ENCODE measurements at regions not wholly inside any gene's neighbourhood (a gene's known extent, or its start where the extent isn't known, plus 50 kb on each side); places are given as distances from the start of the nearest gene placed in this dataset.
"Not testable (repeated sequence)": the region's sequence is repeated elsewhere in the genome, so short reads cannot be mapped to it uniquely, and the experiment has no call there.

GRCh38 chr4:189129044-189129694, 811.5 kb upstream of the FRG1 start:
- no peak for DNase-seq

DNA sequence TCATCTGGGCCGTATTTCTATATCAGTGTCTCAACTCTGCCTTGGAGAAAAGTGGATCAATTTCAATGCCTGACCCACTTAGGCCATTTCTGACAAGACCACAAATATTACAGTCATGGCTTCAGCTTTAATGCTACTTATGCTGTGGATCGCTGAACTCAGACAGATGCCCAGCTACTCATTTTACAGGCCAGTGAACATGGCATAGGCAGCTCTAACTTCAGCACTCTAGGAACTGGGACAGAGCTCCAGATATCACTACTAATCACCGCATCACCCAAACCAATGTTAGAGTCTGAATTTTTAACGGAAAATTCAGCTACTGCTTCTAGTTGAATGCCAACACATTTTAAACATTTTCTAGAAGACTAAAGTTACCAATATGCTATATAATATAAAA, 809.6 kb upstream of the FRG1 start:
- no peak for DNase-seq

DNA sequence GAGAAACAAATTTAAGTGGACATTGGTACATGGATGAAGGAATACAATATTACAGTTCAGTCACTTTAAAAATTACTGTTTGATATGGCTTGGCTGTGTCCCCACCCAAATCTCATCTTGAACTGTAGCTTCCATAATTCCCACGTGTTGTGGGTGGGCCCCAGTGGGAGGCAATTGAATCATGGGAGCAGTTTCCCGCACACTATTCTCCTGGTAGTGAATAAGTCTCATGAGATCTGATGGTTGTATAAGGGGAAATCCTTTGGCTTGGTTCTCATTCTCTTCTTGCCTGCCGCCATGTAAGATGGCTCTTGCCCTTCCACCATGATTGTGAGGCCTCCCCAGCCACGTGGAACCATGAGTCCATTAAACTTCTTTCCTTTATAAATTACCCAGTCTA, 804.2 kb upstream of the FRG1 start:
- no peak for DNase-seq

- DNase-seq = no peak
Measured at GRCh38 chr4:189143263-189143952, 797.3 kb upstream of the FRG1 start.

DNA sequence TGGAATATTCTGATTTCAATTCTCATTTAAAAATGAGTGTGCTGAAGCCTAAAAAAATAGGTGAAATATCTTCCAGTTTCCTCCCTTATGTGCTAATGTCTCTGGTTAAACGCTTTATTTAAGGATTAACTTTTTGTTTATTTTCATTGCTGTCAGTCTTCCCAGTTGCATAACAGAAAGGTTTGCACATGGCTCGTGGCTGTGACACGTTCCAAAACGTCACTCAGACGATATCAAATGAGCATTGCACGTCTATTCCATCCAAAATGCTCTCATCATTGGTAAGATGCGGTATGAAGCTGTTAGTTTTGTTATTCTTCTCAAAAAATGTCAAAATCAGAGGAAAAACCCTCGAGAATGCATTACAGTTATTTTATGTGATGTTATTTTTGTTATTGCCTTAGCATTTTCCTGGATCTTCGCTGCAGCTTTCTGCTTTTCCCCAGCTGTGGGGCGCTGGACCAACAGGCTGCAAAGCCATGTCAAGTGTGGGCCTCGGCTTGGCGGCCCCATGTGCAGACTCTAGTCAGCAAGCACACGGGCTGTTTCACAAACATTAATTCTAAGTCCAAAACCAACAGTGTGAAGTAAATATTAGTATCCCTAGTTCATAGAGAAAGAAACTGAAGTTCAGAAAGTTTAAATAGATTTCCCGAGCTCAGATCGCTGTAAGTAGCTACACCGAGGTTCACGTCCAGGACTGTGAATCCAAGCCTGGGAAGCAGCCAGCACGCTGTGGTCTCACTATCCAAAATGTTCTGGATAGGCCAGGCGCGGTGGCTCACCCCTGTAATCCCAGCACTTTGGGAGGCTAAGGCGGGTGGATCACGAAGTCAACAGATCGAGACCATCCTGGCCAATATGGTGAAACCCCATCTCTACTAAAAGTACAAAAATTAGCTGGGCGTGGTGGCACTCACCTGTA, 793.4 kb upstream of the FRG1 start:
- DNase-seq = no peak

DNA sequence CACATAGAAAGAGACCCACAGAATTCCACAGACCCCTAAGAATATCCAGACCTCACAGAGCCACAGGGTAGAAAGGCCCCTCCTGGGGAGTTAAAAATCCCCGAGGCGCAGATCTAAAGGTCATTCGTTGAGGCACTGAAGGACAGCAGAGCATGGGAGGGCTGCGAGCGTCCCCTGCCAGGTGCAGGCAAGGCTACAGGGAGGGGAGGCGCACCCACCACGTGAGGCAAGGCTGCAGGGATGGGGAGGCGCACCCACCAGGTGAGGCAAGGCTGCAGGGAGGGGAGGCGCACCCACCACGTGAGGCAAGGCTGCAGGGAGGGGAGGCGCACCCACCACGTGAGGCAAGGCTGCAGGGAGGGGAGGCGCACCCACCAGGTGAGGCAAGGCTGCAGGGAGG, 785.6 kb upstream of the FRG1 start:
- not testable (repeated sequence) for DNase-seq

DNA sequence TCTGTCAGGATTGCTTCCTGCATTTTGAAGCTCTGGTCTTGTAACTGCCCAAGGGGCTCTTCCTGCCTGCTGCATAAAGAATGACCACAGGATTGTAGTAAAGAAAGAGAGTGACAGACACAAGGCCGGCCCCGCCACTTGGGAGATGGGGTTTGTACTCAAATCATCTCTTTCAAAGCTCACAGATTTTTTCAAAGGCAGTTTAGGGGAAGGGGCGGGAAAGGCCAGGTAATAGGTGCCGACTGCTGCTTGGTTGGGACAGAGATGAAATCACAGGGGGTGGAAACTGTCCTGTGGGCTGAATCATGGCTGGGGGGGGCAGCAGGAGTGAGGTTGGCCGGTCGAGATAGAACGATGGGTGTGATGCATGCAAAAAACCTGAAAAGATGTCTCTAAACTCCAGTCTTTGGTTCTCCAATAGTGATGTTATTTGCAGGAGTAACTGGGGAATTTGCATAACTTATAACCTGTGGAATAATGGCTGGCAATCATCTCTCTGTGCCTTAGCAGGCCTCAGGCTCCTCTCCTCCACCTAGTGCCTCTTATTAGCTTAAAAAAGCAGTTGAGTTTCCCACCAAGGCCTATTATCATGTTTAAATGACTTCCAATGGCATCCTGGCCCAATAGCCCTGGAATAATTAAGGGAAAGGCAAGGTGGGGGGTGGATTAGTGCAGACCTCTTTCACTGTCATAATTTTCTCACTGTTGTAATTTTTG, 778.4 kb upstream of the FRG1 start:
- no peak for DNase-seq

DNA sequence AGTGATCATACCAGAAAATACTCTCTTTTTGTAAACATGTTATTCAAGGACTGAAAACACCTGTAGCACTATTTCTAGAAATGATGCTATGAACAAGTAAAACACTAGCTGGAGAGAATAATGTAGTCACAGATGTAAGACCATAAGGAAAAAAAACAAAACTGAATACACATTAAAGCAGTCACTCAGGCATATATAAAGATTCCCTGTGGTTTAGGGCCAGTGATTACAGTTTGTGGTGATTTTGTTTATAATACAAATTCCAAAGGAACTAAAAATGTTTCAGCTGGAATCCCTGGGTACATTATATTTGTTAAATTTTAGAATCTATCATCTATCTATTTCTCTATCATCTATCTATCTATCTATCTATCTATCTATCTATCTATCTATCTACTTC, 777.8 kb upstream of the FRG1 start:
- no peak for DNase-seq

DNA sequence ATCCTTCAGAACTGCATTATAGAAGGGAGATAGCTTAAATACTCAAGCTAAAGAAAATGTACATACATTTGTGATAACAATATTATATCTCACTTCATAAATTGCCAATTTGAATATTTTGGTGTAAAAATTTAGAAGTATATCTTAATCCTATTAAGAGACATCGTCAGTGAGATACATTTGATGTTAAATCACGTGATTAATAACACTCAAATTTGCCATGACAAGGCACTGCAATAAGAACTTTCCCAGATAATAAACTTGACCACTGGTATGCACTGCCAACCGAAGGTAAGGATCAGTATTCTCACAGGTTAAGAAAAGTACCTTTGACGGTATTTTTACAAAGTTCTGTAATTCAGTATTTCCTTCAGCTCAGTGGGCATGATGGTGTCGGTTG, 764.7 kb upstream of the FRG1 start:
- DNase-seq = no peak

GRCh38 chr4:189177130-189177529, 763.5 kb upstream of the FRG1 start:
- no peak for DNase-seq

- DNase-seq = no peak
Measured at GRCh38 chr4:189178125-189178746, 762.4 kb upstream of the FRG1 start.

DNA sequence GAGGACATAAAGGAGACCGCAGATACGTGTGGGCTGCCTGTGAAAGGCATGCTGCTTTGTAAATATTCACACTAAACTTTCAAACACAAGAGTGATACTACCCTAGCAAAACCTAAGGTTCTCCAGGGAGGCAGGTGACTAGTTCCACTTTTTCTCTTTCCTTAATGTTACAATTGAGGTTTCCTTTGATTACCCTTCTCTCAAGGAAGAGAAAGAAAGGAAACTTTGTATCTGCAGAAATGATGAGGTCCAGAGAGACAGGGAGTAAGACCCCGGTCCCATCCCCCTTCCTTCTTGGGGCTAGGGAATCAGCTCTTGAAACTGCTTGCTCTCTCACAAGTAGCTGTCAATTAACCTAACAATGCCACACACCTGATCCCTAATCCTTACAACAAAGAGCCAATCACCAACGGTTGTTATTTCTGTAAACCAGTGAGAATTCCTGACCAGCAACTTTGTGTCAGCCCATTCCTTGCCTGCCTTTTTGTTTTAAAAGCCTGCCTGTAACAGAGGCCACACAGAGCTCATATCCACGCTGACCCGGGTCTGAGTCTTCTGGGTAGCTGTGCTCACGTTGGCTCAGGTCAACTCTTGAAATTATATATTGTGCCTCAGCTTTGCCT, 754.8 kb upstream of the FRG1 start:
- no peak for DNase-seq

DNA sequence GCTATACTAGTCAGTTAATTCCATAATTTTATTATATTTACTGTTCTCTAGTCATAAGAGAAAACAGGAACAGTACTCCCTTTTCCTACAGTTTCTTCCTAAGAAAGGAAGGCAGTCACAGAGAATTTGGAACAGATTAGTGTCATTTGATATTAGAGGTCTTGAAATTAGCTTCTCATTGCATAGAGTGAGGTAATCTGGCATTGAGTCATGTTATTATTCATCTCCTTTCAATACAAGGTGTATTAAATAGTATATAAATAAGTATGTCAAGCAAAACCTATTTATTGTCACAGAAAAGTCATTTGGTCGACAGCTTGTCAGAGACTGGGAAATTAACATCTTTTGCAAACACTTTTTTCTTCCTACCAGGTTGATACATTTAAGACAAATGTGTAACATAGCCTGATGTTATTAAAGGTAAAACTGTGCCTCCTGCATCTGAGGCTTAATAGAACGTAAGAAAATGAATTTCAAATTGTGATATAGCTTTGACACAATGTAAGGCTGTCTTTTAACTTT, 753.1 kb upstream of the FRG1 start:
- no peak for DNase-seq

GRCh38 chr4:189198624-189199023, 742.0 kb upstream of the FRG1 start:
- DNase-seq = no peak

DNA sequence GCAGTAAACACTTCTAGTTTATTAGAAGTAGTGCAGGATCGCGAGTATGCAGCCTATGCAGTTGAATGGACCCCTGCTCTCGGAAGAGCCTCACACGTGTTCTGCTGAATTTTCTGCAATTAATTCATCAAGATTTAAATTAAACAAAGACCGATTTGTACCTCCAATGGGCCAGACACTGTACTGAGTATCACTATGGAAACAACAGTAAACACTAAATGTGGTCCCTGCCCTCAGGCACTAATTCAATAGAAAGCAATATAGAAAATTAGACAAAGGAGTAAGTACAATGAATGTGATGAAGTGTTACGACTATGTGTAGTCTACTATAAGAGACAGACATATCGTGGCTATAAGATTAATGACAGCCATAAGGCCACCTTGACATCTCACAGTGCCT, 740.3 kb upstream of the FRG1 start:
- DNase-seq = no peak

GRCh38 chr4:189202182-189202868, 738.3 kb upstream of the FRG1 start:
- no peak for DNase-seq

- no peak for DNase-seq
Measured at GRCh38 chr4:189202869-189203271, 737.8 kb upstream of the FRG1 start.

DNA sequence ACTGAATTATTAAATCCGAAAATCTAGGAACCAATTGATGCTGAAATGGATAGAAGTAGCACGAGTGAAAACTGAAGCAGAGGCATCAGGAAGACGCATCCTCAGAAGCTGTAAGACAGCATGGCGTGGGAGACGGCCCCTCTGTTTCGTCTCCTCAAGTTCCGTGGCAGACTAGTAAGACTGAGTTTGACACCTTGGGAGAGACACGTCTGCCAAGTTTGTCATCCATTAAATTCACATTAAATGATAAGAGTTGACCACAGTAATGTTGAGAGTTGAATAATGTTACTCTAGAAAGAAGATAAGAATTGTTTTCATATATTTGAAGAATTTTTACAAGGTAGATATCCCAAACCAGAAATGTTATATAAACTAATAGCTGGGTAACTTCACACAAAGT, 736.1 kb upstream of the FRG1 start:
- no peak for DNase-seq

DNA sequence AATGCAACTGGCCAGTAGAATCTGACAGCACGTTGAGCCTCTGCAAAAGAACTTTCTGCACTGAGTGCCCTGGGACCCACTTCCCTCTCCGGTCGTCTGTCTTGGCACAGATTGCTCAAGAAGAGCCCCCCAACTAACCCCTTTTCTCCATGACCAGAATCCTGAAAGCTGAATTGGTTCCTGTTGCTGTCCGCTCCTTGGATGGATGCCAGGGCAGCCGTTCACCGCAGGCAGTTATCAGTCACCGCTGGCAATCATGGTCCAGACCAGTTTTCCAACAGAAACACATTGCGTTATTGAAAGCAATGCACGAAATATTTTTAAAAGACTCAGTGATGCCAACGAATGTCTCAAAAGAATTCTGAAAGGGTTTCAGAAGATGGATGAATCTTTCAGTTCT, 733.7 kb upstream of the FRG1 start:
- DNase-seq = no peak

DNA sequence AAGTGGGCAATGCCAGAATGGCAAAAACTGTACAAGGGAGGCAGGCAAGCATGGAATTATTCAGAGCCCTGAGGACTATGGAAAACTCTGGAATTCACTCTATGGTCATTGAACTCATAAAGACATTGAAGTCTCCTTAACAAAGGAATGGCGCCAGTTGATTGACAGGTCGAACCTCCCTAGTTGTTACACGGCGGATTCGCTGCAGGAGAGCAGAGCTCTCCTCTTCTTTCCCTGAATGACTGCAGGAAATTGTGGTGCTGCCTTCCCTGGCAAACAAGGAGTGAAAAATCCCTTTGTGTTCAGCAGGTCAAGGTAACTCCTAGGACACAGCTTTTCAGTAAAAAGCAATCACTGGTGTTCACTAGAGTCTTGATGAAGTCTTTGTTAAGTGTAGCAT, 732.8 kb upstream of the FRG1 start:
- DNase-seq = no peak

DNA sequence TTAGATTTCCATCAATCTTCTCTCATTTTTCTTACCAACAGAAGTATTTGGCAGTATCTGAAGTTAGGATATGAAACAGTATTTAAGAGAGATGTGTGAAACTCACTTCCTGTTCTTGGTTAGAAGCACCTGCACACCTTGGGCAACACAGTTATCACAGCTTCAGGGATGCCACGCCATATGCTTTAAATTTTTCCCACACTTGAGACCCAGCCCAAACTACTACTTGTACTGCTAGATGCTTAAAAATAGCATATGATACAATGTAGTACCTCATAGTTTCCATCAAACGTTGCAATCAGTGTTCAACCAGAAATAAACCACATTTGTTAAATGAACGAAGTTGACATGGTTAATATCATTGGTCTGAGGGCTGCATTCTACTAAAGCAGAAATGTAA, 725.1 kb upstream of the FRG1 start:
- no peak for DNase-seq
